NCI-H460 (cell line): ENCODE measurements at regions not wholly inside any gene's neighbourhood (a gene's known extent, or its start where the extent isn't known, plus 50 kb on each side); places are given as distances from the start of the nearest gene placed in this dataset.
"Not testable (repeated sequence)": the region's sequence is repeated elsewhere in the genome, so short reads cannot be mapped to it uniquely, and the experiment has no call there.

ENCODE experiments used
- DNase-seq: peaks from one replicate; pipeline ENCODE4 v3.0.0-alpha.2; 2016; ENCODE audit warnings: low read depth; ENCODE audit errors: extremely low read depth

GRCh38 chr9:11697126-11697525 lies 996.1 kb upstream of the TYRP1 start:
- DNase-seq: no peak

- no peak for DNase-seq
Measured at GRCh38 chr9:11701706-11702105, 991.5 kb upstream of the TYRP1 start.

GRCh38 chr9:11702548-11702947 lies 990.6 kb upstream of the TYRP1 start:
- no peak for DNase-seq

- not testable (repeated sequence) for DNase-seq
Measured at GRCh38 chr9:11704198-11704597, 989.0 kb upstream of the TYRP1 start.

- DNase-seq: no peak
Measured at GRCh38 chr9:11708899-11709298, 984.3 kb upstream of the TYRP1 start.

GRCh38 chr9:11709567-11709966 lies 983.6 kb upstream of the TYRP1 start:
- no peak for DNase-seq

- no peak for DNase-seq
Measured at GRCh38 chr9:11713077-11713476, 980.1 kb upstream of the TYRP1 start.

- no peak for DNase-seq
Measured at GRCh38 chr9:11722957-11723356, 970.2 kb upstream of the TYRP1 start.

GRCh38 chr9:11726659-11727058 lies 966.5 kb upstream of the TYRP1 start:
- DNase-seq: no peak

- no peak for DNase-seq
Measured at GRCh38 chr9:11735391-11735790, 957.8 kb upstream of the TYRP1 start.

- no peak for DNase-seq
Measured at GRCh38 chr9:11742471-11742870, 950.7 kb upstream of the TYRP1 start.

- DNase-seq: no peak
Measured at GRCh38 chr9:11743356-11743755, 949.8 kb upstream of the TYRP1 start.

GRCh38 chr9:11749396-11749795 lies 943.8 kb upstream of the TYRP1 start:
- no peak for DNase-seq

- no peak for DNase-seq
Measured at GRCh38 chr9:11755951-11756350, 937.2 kb upstream of the TYRP1 start.

GRCh38 chr9:11757408-11757807 lies 935.8 kb upstream of the TYRP1 start:
- DNase-seq: no peak

- DNase-seq: no peak
Measured at GRCh38 chr9:11758016-11758415, 935.2 kb upstream of the TYRP1 start.

- DNase-seq: no peak
Measured at GRCh38 chr9:11779971-11780370, 913.2 kb upstream of the TYRP1 start.

- no peak for DNase-seq
Measured at GRCh38 chr9:11792870-11793269, 900.3 kb upstream of the TYRP1 start.

GRCh38 chr9:11794984-11795383 lies 898.2 kb upstream of the TYRP1 start:
- DNase-seq: no peak

GRCh38 chr9:11805969-11806368 lies 887.2 kb upstream of the TYRP1 start:
- no peak for DNase-seq

- no peak for DNase-seq
Measured at GRCh38 chr9:11821306-11821975, 871.7 kb upstream of the TYRP1 start.

- no peak for DNase-seq
Measured at GRCh38 chr9:11828201-11828600, 865.0 kb upstream of the TYRP1 start.

- no peak for DNase-seq
Measured at GRCh38 chr9:11833056-11833455, 860.1 kb upstream of the TYRP1 start.
